Stimulated activated CD4-positive, alpha-beta T cell treated with anti-CD3 and anti-CD28 coated beads, TNF-alpha, amount 100 ng/mL, for 24 hours (primary cell): ENCODE measurements at regions not wholly inside any gene's neighbourhood (a gene's known extent, or its start where the extent isn't known, plus 50 kb on each side); places are given as distances from the start of the nearest gene placed in this dataset.

Source experiments
- DNase-seq, 3 experiments: peaks; one replicate each; pipeline ENCODE4 v3.0.0-alpha.2; 2020; ENCODE audit warnings: low read depth in 3 of 3

DNA sequence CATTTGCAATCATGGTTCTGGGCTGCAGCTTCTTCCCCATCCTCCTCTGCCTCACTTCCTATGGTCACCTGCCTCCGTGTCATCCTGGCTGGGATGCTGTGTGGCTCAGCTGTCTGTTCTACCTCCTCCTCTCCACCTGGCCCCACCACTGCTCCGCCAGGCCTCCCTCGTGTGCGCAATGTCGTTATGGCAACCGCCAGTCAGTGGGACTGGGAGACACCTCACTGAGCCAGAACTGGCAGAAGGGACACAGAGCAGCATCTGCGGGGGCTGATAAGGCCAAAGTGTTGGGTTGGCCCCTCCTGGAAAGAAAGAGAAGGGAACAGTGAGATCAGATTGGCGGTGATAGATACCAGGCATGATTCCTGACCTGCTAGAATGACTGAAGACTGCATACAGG lies 527.5 kb downstream of the INHBA start:
- no peak for DNase-seq

DNA sequence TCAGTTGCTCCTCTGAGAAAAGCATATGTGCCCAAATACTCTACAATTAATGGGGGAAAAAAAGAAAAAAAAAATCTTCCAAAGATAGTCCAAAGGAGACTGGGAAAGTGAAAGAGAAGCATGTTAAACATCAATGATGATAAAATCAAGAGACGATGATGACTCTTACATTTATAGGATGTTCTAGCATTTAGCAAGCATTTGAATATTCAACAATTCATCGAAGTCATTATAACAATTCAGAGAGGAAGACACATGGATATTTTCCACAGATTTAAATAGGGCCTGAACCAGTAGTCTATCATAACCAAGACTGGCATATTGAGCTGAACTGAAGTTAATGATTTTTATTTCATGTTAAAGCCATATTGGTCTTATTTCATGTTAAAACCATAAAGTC lies 528.4 kb downstream of the INHBA start:
- no peak for DNase-seq

DNA sequence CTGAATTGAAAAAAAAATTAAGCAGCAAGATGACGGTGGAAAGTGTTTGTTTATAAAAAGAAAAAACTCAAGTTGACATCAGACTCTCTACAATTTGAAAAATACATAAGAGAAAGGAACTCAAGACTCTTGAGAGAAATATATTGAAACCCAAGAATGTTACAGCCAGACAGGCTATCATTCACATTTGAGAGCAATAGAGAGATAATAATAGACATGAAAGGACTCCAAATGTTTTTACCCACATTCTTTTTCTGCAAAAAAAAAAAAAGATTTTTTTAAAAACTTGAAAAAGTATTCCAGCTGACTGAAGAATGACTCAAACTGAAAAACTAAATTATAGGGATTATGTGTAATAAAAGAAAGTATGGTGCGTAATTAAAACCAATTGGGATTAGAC lies 532.4 kb downstream of the INHBA start:
- no peak for DNase-seq

DNA sequence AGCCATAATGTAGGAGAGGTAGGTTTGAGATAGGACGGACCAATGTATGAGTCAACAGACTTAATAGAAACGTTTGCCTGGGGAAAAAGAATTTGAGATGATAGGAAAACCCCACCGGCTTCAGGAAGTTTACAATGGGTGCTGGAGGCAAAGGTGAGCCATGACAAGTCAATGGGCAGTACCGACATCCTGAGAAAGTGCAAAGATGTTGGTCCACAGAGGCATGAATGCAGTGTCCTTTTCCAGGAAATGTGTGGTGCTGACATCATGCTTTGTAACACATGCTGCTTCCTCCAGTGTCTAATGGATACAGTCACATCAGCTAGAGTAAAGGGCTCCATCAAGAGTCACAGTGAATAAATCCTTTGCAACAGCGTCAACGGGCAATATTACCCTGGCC lies 533.6 kb downstream of the INHBA start:
- no peak for DNase-seq

DNA sequence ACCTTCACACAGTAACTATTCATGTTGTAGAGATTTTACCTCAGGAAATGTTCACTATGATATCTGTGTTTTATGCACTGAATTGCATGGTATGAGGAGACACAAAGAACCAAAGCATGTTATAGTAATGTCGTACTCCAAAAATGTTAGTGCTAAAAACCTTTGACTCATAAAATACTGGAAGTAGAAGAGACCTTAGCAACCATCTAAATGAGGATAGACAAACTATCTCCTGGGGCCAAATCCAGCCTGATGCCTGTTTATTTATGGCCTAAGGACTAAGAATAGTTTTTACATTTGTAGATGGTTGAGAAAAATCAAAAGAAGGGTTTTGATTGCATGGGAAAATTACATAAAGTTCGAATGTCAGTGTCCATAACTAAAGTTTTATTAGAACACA lies 535.1 kb downstream of the INHBA start:
- no peak for DNase-seq

DNA sequence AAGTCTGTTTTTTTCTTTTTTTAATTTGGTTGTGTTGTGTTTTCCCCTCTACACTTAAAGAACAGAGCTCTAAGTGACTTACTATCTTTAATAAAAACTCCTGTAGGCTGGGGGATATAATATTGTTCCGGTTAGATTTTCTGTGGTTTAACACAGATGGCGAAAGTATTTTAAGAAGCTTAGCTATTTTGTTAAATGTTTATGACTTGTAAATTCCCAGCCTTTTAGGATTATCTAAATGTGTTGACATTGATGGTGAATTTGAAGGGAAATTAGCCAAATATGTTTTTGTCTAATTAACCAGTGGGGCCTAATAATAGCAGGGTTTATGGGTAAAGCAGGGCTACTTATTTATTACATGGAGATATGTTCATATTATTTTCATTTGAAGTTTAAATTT lies 538.5 kb downstream of the INHBA start:
- DNase-seq: no peak

DNA sequence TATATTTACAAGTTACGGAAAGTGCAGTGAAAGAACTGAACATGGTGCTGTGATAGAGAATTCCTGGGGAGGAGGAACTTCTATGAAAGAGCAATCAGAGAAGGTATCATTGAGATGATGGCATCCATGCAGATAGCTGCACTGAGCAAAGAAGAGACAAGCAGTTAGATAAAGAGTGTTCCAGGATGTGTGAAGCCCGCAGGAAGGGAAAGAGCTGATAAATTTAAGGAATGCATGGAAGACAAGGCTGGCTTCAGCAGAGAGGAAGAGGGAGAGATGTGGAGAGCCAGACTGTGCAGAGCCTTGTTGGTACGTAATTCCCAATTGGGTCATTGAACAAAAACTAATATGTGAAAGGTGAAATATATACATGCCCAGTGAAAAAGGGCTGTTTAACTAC lies 538.9 kb downstream of the INHBA start:
- DNase-seq: no peak

DNA sequence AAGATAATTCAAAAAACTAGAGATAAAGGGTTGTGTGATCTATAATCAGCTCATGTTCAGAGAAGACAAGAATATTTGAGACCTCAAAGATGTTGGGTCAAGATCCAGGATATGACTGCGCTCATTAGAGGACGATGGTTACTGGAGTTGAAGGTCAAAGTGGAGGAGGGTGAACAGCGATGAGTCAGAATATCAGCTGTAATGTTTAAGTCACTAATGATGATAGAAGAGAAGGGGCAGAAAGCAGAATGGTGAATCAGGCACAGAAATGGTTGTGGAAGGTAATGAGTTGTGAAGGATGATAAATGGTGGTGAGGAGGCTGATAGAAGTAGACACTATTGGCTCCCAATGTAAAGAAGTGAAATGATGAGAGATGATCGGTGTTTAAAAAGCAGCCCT lies 540.3 kb downstream of the INHBA start:
- no peak for DNase-seq

DNA sequence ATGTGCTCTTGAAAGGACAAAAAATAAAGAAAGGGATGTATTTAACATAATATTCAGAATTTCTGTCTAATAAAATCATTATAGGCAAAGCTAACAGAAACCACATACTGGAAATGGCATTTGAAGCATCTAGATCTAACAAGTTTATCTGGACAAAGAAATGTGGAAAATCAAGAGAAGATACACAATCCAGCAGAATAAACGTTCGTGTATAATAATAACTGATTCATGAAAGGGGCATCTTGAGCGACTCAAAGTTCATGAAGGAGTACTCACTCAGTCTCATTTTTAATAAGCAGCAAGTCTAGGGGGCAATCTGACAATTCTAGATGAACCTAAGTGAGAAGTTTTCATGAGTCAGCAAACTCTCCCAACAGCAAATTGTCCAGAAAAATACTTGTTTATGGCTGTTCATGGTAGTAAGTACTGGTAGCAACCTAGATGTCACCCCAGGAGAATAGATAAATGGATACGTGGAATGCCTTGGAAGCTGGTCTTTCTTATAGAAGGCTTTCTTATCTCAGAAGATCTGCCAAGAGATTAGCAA lies 541.8 kb downstream of the INHBA start:
- no peak for DNase-seq

DNA sequence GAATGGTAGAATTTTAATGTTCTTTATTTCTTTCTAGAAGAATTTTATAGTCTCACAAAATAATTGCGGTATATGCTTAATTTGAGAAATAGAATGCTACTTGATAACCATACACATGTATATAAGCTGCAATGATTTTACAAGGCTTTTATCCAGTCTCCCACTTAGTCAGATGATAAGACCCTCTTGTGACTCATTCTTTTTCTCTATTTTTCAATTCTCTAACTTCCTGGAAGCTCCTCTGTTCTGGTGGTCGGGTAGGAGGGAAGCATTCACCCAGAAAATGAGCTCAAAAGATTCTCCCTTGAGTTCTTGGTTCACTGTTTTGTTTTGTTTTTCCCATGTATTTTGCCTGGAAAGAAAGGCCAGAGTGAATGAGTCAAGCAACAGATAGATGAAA lies 546.6 kb downstream of the INHBA start:
- DNase-seq: no peak

DNA sequence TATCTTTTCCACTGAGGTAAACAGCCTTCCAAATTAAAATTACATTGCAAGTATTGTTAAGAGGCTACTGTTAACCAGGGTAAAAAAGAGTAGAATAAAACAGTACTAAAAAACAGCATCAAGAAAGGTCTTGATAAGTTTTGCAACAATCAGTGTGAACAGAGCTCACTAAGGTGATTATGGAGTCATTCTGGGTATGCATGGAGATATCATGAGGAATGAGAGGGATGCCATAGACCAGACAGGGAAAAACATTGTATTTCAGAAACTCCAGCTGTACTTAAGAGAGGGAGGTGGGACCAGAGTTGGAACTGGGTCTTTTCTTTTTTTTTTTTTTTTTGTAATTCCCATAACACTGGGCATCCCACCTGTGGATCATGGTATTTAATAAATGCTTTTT lies 549.6 kb downstream of the INHBA start:
- DNase-seq: no peak

DNA sequence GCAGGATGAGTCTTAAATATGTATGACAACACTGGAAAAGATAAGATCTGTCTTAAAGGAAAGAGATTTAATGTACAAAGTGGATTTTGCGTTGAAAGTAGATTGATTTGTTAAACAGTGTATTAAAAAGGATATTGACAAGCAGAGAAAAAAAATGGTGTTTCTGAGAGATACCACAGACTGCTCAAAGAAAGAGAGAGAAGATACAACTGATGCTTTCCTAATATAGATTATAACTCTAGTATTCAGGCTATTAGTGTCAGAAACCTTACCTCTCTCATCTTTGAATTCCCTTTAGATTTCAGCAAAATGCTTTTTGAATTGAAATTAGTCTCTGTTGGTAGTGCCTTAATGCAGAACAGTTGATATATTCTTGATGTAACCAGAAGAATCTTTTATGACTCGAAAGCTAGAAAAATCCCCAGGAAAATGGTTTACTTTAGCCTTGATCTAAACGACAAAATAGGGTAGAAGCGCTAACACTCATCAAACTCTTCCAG lies 550.7 kb downstream of the INHBA start:
- no peak for DNase-seq

DNA sequence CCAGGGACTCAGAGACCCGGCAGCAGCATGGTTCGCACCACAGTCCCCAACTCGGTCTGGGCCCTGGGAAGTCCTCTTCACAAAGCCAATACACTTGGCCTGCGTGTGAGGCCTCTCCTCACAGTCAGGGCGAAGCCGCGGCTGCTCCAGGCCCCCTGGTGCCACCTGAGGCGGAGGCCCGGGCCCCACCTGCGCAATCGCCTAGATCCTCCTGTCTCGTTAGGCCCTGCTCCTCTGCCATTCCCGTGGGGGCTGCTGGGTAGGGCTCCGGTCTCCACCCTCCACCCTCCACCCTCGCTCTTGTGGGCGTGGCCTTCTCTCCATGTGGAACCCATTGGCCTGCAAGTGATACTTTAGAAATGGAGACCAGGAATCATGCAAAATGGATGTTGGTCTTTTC lies 553.3 kb downstream of the INHBA start:
- no peak for DNase-seq

DNA sequence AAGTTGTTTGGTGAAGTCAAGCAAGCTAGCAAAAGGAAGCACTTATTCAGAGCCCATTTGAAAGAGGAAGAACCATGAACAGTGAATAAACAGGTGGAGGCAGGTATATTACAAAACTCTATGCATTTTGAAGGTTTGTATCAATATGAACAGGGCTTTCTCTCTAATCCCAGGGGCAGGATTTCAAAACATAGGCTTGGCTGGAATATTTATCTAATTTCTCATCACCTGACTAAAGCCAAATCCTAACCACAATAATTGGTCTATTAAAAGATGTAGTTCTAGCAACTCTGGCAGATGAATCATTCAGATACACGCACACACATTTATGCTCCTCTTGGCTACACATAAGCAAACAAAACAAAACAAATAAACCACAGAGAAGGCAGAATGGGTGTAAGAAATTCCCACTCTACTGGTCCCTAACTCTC lies 554.4 kb downstream of the INHBA start:
- no peak for DNase-seq

DNA sequence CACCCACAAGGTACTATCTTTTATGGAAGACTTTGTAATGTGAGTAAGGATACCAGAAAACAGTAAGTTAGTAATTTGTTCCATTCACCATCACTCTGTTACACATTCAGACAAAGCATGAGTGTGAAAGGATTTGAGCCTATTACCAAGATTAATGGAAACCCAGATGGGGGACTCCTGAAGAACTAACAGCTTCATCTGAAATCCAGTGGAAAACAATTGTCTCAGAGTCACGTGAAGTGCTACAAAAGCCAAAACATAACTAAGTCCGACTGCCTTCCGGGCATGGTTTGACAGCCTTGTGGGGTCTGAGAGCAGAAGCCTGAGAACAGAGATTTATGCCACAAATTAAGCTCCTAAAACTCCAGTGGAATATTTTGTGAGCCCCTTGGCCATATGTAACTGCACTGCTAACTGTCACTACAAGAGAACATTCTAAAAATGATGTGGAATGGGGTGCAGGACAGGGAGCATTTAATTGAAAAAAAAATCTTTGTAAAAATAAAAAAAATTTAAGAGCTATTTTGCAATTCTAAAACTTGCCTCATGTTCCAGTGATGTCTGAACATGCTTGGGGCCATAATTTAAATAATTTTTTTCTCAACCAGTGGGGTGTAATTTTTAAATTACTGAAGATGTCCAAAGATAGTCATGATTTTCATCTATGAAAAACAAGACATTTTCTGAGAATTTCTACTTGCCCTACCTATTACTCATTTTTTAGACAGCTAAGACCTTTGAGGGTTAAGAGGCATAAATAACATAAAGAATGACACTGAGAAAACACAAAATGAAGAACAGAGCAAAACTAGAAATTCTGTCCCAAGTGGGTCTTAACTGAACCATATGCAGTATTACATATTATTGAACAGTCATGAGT lies 555.0 kb downstream of the INHBA start:
- no peak for DNase-seq

DNA sequence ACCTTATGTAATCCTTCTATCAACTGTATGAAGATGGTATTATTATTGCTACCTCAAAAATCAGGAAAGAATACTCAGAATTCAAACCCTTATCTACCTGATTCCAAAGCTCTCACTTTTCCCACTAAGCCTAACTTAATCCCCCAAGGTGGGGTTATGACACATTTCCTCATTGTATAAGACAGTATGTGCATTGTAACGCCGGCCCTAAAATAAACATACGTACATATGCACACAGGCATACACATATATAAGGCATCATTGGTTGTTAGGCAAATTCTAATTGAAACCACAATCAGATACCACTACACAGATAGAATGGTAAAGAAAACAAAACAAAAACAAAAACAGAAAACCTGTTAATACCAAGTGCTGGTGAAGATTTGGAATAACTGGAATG lies 556.5 kb downstream of the INHBA start:
- no peak for DNase-seq

DNA sequence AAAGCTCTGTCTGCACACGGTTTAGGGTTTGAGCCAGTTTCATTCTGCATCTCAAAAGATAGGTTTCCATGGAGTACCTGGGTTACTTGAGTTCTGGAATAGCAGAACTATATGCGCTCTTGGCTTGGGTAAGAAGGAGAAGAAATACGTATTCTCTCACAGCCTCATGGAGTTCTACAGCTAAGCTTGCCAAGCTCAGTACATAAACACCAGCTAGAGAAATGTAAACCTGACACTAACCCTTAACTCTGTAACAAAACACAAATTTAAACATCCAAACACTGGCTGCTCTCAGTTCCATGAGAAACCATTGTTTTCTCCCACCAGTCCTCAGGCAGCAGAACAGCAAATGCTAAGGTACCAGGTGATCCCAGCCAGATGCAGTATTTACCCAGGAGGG lies 557.2 kb downstream of the INHBA start:
- DNase-seq: no peak

DNA sequence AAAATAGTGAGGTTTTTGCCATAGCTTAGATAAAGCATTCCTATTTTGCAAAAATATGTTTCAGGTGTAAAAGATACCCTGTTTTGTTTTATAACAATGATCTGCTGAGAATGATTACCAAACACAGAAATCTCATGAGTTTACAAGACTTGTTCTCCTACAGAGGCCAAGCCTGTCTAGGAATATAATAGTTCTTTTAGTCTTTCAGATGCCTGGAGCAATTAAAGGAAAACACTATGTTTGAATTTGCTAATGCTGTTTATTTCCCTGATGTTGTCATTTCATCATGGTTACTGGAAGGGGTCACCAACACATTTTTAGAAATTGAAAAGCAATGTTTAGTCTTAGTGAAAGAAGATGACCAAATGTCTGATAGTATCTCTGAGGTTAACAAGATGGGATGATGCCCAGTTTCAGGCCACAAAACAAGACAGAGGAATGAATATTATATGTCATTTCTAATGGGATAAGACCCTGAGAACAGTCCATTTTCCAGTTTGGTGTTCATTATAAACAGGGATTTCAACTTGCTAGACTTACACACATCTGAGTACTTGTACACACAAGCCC lies 559.9 kb downstream of the INHBA start:
- DNase-seq: no peak

DNA sequence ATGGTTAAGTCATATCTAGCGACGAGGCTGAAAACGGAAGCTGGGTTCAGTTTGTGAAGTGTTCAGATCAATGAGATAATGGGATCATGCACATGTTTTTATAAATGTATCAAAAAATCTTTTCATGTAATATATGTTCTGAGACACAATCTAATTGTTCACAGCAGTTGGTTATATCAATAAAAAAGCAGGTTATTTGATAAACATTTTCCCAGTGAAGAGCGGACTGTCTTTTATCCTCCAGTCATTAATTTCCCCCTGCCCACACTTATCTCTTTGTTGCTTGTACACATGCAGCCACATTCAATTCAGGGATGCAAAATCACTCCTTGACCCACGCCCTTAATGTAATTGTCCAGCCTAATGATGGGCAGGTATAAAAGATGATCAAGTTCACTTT lies 563.1 kb downstream of the INHBA start:
- no peak for DNase-seq

DNA sequence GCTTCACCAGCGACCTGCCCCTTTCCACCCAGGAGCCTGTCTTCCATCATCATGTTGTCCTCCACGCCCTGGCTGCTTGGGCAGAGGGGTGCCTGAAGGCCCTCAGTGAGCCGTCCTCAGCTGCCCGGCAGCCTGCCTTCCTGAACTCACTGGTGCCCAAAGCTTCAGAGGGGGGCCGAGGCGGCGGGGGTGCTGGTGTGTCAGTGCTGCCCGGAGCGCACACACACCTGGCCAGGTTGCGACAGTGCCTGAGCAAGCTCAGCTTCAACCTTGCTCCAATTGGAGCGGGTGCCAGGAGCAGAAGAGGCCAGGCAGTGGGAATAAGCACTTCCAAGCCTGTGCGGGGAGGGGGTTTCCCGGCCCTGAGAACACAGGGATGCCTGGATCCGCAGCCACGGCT lies 566.3 kb downstream of the INHBA start:
- DNase-seq: no peak

DNA sequence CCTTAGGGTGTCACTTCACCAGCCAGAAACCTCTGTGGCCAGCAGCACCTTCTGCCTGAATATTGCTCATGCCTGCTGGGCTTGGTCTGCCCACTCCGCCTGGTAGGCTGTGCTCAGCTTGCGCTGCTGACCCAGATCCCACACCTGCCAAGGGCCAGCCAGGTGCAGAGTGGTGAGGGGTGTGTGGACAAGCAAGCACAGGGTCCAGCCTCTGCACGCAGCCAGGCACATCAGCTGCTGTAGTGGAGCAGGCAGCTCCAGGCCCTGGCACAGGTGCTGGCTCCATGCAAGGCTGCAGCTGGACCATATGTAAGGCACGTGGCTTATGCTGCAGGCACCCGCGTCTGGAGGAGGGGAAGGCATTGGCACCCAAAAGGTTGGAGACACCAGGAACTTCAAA lies 567.4 kb downstream of the INHBA start:
- no peak for DNase-seq

DNA sequence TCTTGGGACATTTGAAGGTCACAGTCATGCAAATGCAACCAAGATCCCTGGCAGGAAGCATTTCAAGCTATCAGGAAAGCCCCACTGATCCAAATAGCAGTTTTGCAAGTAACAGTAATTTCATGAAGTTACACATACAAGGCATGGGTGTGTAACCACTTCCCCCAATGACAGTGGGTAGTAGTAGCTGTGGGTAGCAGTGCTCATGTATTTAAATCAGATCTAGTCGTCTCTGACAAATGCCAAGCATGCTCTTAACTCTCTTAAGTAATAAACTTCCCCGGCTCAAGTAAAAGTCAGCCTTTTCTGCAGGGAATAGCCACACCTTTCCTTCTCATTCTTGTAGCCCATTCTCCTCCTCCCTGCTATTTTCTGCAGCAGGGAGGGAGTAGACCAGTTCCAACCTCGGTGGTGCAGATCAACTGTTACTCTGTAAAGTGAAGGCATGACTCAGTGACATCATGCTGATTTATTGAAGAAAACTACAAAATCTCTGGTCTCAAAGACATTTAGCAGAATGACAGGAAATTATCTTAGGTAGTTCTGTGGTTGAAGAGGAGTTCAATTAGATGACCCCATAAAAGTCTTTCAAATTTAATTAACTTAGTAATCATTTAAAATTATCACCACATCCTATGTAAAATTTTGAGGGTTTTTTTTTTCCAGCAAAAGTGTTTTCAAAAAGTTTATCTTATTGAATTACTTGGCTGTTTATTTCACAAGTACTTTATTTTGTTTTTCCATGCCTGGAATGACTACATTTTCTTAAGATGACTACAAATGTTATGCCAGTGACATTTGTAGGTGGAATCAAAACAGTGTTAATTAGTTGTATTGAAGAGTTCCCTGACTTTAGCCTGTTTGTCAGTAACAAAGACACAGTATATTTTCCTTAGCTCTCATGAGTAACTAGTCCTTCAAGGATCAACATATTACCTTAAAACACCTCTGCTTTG lies 568.3 kb downstream of the INHBA start:
- DNase-seq: no peak
